H1 (cell line): ENCODE measurements at regions not wholly inside any gene's neighbourhood (a gene's known extent, or its start where the extent isn't known, plus 50 kb on each side); places are given as distances from the start of the nearest gene placed in this dataset.

Experiments
- CTCF ChIA-PET: fragments of 300-600 bp; sonication (Branson Sonifier 250); formaldehyde crosslinking; loops from one replicate; lab custom pipeline; 2021; ENCODE audit not compliant: partially characterized antibody; lab: Charles Lee
- POLR2A ChIA-PET: fragments of 300-600 bp; sonication (Branson Sonifier 250); formaldehyde crosslinking; loops from one replicate; lab custom pipeline; 2021; ENCODE audit warnings: inconsistent platforms; ENCODE audit not compliant: partially characterized antibody; lab: Charles Lee
- DNase-seq, 2 experiments: peaks; one replicate each; pipeline versions ENCODE4 v3.0.0 to v3.0.0-alpha.2; 2010 to 2022; ENCODE audit warnings: low spot score in 2 of 2, low read depth in 1 of 2, mixed read lengths in 1 of 2
- FAIRE-seq: peaks from 2 replicates; lab custom pipeline; 2011; peaks lifted over from hg19 to GRCh38; lab: Jason Lieb, UNC
- H2AFZ ChIP-seq: 2 replicates; pipeline ENCODE4 v1.8.1; 2012; ENCODE audit warnings: low read length, inconsistent platforms
- H2AK5ac ChIP-seq: 2 replicates; pipeline ENCODE4 v1.6.1; 2013; ENCODE audit warnings: low read depth, low read length
- H2BK120ac ChIP-seq: replicated peaks from 2 replicates; pipeline ENCODE3; 2013; ENCODE audit warnings: low read depth, low read length, inconsistent platforms
- H2BK12ac ChIP-seq: 2 replicates; pipeline ENCODE4 v1.6.1; 2013; ENCODE audit warnings: low read depth, low read length
- H2BK15ac ChIP-seq: 2 replicates; pipeline ENCODE4 v1.6.1; 2013; ENCODE audit warnings: low read length
- H2BK20ac ChIP-seq: 2 replicates; pipeline ENCODE4 v1.6.1; 2013; ENCODE audit warnings: low read length
- H2BK5ac ChIP-seq: 2 replicates; pipeline ENCODE4 v1.6.1; 2013; ENCODE audit warnings: low read depth, low read length
- H3K14ac ChIP-seq: 2 replicates; pipeline ENCODE4 v1.6.1; 2013; ENCODE audit warnings: inconsistent platforms; ENCODE audit not compliant: insufficient read length
- H3K18ac ChIP-seq: 2 replicates; pipeline ENCODE4 v1.6.1; 2013; ENCODE audit warnings: low read length; ENCODE audit errors: extremely low read depth
- H3K23ac ChIP-seq: 2 replicates; pipeline ENCODE4 v1.6.1; 2013; ENCODE audit warnings: inconsistent platforms; ENCODE audit not compliant: insufficient read length
- H3K23me2 ChIP-seq: 2 replicates; pipeline ENCODE4 v1.6.1; 2013; ENCODE audit warnings: low read depth, low read length
- H3K27ac ChIP-seq: 2 replicates; pipeline ENCODE4 v1.6.1; 2011; ENCODE audit warnings: low read depth, low read length, inconsistent platforms
- H3K27me3 ChIP-seq, 4 experiments: replicated peaks in 1 of 4; 1 replicate in 1 of 4; 2 replicates in 3 of 4; pipeline versions ENCODE4 v1.6.1 to v1.8.1; 2011 to 2013; ENCODE audit warnings: low read length in 3 of 4, mild to moderate bottlenecking in 3 of 4, inconsistent platforms in 2 of 4, mixed read lengths in 2 of 4, moderate library complexity in 1 of 4; ENCODE audit not compliant: control insufficient read depth in 3 of 4, insufficient read depth in 3 of 4; ENCODE audit errors: extremely low read depth in 1 of 4
- H3K36me3 ChIP-seq, 4 experiments: 2 replicates each; pipeline versions ENCODE4 v1.6.1 to v1.8.1; 2011 to 2013; ENCODE audit warnings: mild to moderate bottlenecking in 4 of 4, low read length in 3 of 4, moderate library complexity in 2 of 4, control low read depth in 1 of 4, inconsistent platforms in 1 of 4; ENCODE audit not compliant: insufficient read depth in 4 of 4, control insufficient read depth in 2 of 4
- H3K4ac ChIP-seq: replicated peaks from 2 replicates; pipeline ENCODE3; 2013; ENCODE audit warnings: low read length, low read depth, mixed read lengths, inconsistent platforms; ENCODE audit not compliant: insufficient read length
- H3K4me1 ChIP-seq, 4 experiments: replicated peaks in 1 of 4; 1 replicate in 1 of 4; 2 replicates in 3 of 4; pipeline versions ENCODE4 v1.6.1 to v1.8.1; 2011 to 2013; ENCODE audit warnings: low read length in 3 of 4, inconsistent platforms in 2 of 4, mixed read lengths in 1 of 4; ENCODE audit not compliant: insufficient read depth in 4 of 4, control insufficient read depth in 3 of 4
- H3K4me2 ChIP-seq, 2 experiments: 2 replicates each; pipeline versions ENCODE4 v1.6.1 to v1.8.1; 2011 to 2013; ENCODE audit warnings: low read depth in 2 of 2, low read length in 2 of 2, control low read depth in 1 of 2, inconsistent platforms in 1 of 2, mild to moderate bottlenecking in 1 of 2; ENCODE audit not compliant: insufficient read depth in 1 of 2
- H3K4me3 ChIP-seq, 4 experiments: fragments of 200-600, 300-600 bp in 1 of 4; sonication (generic), shearing (Covaris generic), sonication (Bioruptor Twin) in 1 of 4; 2 replicates each; pipeline versions ENCODE4 v1.5.1 to v1.8.1; 2011 to 2016; ENCODE audit warnings: low read length in 4 of 4, low read depth in 3 of 4, control low read depth in 2 of 4, inconsistent platforms in 2 of 4, mild to moderate bottlenecking in 2 of 4, mixed read lengths in 1 of 4, moderate library complexity in 1 of 4; ENCODE audit not compliant: insufficient read depth in 2 of 4; ENCODE audit errors: extremely low read depth in 1 of 4
- H3K56ac ChIP-seq: replicated peaks from 2 replicates; pipeline ENCODE3; 2013; ENCODE audit warnings: low read depth, mild to moderate bottlenecking, mixed read lengths, low read length, inconsistent platforms; ENCODE audit not compliant: insufficient read length
- H3K79me1 ChIP-seq: 2 replicates; pipeline ENCODE4 v1.6.1; 2013; ENCODE audit warnings: low read depth, low read length, control low read depth
- H3K79me2 ChIP-seq, 2 experiments: 2 replicates each; pipeline versions ENCODE4 v1.6.1 to v1.8.1; 2012 to 2013; ENCODE audit warnings: low read length in 2 of 2, mild to moderate bottlenecking in 2 of 2, inconsistent platforms in 1 of 2; ENCODE audit not compliant: insufficient read depth in 2 of 2, control insufficient read depth in 1 of 2
- H3K9ac ChIP-seq, 4 experiments: replicated peaks in 1 of 4; 1 replicate in 1 of 4; 2 replicates in 3 of 4; pipeline versions ENCODE4 v1.6.1 to v1.8.1; 2011 to 2013; ENCODE audit warnings: low read depth in 3 of 4, low read length in 3 of 4, control low read depth in 2 of 4, mild to moderate bottlenecking in 2 of 4, moderate library complexity in 2 of 4, inconsistent platforms in 1 of 4; ENCODE audit errors: extremely low read depth in 1 of 4
- H3K9me3 ChIP-seq, 2 experiments: 2 replicates each; pipeline versions ENCODE4 v1.6.1 to v1.8.1; 2012 to 2013; ENCODE audit warnings: mild to moderate bottlenecking in 2 of 2, moderate library complexity in 2 of 2, control low read depth in 1 of 2, inconsistent platforms in 1 of 2, low read depth in 1 of 2, low read length in 1 of 2, mixed read lengths in 1 of 2; ENCODE audit not compliant: insufficient read depth in 2 of 2
- H4K20me1 ChIP-seq, 2 experiments: replicated peaks in 1 of 2; 2 replicates each; pipeline versions ENCODE3 to v1.8.1; 2011 to 2013; ENCODE audit warnings: inconsistent platforms in 2 of 2, low read length in 2 of 2, mild to moderate bottlenecking in 1 of 2; ENCODE audit not compliant: insufficient read depth in 2 of 2, control insufficient read depth in 1 of 2
- H4K5ac ChIP-seq: 2 replicates; pipeline ENCODE4 v1.6.1; 2013; ENCODE audit warnings: low read length, low read depth, mixed read lengths, inconsistent platforms; ENCODE audit not compliant: insufficient read length
- H4K8ac ChIP-seq: 2 replicates; pipeline ENCODE4 v1.8.0; 2013; ENCODE audit warnings: mild to moderate bottlenecking, moderate library complexity, low read length, inconsistent platforms; ENCODE audit not compliant: insufficient read depth; ENCODE audit errors: extremely low read depth
- H4K91ac ChIP-seq: replicated peaks from 2 replicates; pipeline ENCODE3; 2013; ENCODE audit warnings: low read length, mixed read lengths, inconsistent platforms; ENCODE audit not compliant: insufficient read length
- BCL11A ChIP-seq, 2 experiments: IDR thresholded peaks; one replicate each; pipeline ENCODE4 v1.6.1; 2011; ENCODE audit warnings: low read depth in 2 of 2, low read length in 2 of 2, mild to moderate bottlenecking in 2 of 2
- CHD2 ChIP-seq: IDR thresholded peaks from 2 replicates; pipeline ENCODE4 v1.6.1; 2012; ENCODE audit warnings: low read length, improper control_type of control experiment
- CREB1 ChIP-seq: IDR thresholded peaks from 2 replicates; pipeline ENCODE4 v1.6.1; 2012; ENCODE audit warnings: inconsistent platforms
- EP300 ChIP-seq, 2 experiments: IDR thresholded peaks; 1 replicate in 1 of 2; 2 replicates in 1 of 2; pipeline ENCODE4 v1.6.1; 2011 to 2012; ENCODE audit warnings: low read depth in 2 of 2, low read length in 2 of 2, mild to moderate bottlenecking in 2 of 2, borderline replicate concordance in 1 of 2, inconsistent platforms in 1 of 2, moderate library complexity in 1 of 2
- JUN ChIP-seq: IDR thresholded peaks from 2 replicates; pipeline ENCODE4 v1.6.1; 2011; ENCODE audit warnings: low read depth, mild to moderate bottlenecking, improper control_type of control experiment, low read length
- NRF1 ChIP-seq: IDR thresholded peaks from 2 replicates; pipeline ENCODE4 v1.6.1; 2011; ENCODE audit warnings: mild to moderate bottlenecking, low read depth, low read length, improper control_type of control experiment
- POU5F1 ChIP-seq: IDR thresholded peaks from 2 replicates; pipeline ENCODE4 v1.6.1; 2011; ENCODE audit warnings: low read depth, mild to moderate bottlenecking, low read length, moderate library complexity
- RBBP5 ChIP-seq: IDR thresholded peaks from 2 replicates; pipeline ENCODE4 v1.7.1; 2012; ENCODE audit warnings: low read depth, mild to moderate bottlenecking, inconsistent platforms, low read length, moderate library complexity, borderline replicate concordance
- RFX5 ChIP-seq: IDR thresholded peaks from 2 replicates; pipeline ENCODE4 v1.6.1; 2011; ENCODE audit warnings: low read depth, low read length, improper control_type of control experiment, borderline replicate concordance
- RNF2 ChIP-seq: fragments of 200-900, 300-1000 bp; sonication (generic); IDR thresholded peaks from 2 replicates; pipeline ENCODE4 v1.7.1; 2016; ENCODE audit warnings: borderline replicate concordance, low read depth, mild to moderate bottlenecking, antibody characterized with exemption, low read length; ENCODE audit not compliant: poor library complexity, severe bottlenecking; ENCODE audit errors: missing control alignments
- SIRT6 ChIP-seq: IDR thresholded peaks from one replicate; pipeline ENCODE4 v1.7.1; 2012; ENCODE audit warnings: low read length, inconsistent platforms
- SIX5 ChIP-seq: IDR thresholded peaks from 2 replicates; pipeline ENCODE4 v1.6.1; 2011; ENCODE audit warnings: mild to moderate bottlenecking, low read depth, low read length
- USF2 ChIP-seq: IDR thresholded peaks from 2 replicates; pipeline ENCODE4 v1.6.1; 2011; ENCODE audit warnings: low read length, improper control_type of control experiment
- WGBS, 2 experiments: shearing (Covaris generic) in 1 of 2; methylation state at CpG; one replicate each; pipeline versions ENCODE4 v1.1.6 to v1.1.7; 2013 to 2015; ENCODE audit warnings: low lambda C conversion rate in 2 of 2, mixed read lengths in 2 of 2, inconsistent platforms in 1 of 2, low coverage in 1 of 2, missing lambda C conversion rate in 1 of 2; ENCODE audit not compliant: insufficient replicate concordance in 2 of 2, insufficient coverage in 1 of 2, insufficient read length in 1 of 2; ENCODE audit errors: extremely low coverage in 1 of 2, missing lambda C conversion rate in 1 of 2; 5-methylcytosine and 5-hydroxymethylcytosine counted together
- TF ChIP-seq, protein P1 (sequence below): IDR thresholded peaks from 2 replicates; pipeline ENCODE4 v1.6.1; 2011; ENCODE audit warnings: low read depth, mild to moderate bottlenecking, low read length; ENCODE audit not compliant: insufficient read depth

GRCh38 chr5:23001120-23001519, 148.0 kb upstream of the CDH12 start:
- Histone ChIP-seq H3K4me1 (no peaks in the 10 kb centered on the region), H2BK120ac (no peak overlapping the region), H3K9me3 (no peaks in the 10 kb centered on the region), H3K23ac (no peak overlapping the region), H3K4ac (no peak overlapping the region), H2AK5ac (no peak overlapping the region), H3K18ac (no peak overlapping the region), H4K20me1 (no peaks in the 10 kb centered on the region), H4K91ac (no peak overlapping the region), H3K14ac (no peak overlapping the region), H2BK20ac (no peak overlapping the region), H3K4me2 (no peak overlapping the region), H3K56ac (no peak overlapping the region), H3K9ac (no peak overlapping the region), H2AFZ (no peak overlapping the region), H3K36me3 (no peaks in the 10 kb centered on the region), H2BK15ac (no peak overlapping the region), H4K8ac (no peak overlapping the region), H3K79me2 (no peaks in the 10 kb centered on the region), H3K27ac (no peak overlapping the region), H2BK5ac (no peak overlapping the region), H2BK12ac (no peak overlapping the region), H4K5ac (no peak overlapping the region), H3K23me2 (no peaks in the 10 kb centered on the region), H3K27me3 (no peaks in the 10 kb centered on the region), H3K79me1 (no peaks in the 10 kb centered on the region), H3K4me3 (no peak overlapping the region)
- CTCF ChIA-PET, result no interaction called here
- POLR2A ChIA-PET, result no interaction called here
- FAIRE-seq (no peak), DNase-seq (no peak)
- WGBS, 2 experiments, result 93% methylated on average over 3 of the region's 3 CpGs; no CpG with 5 or more reads in 1 of the 2 experiments
- TF ChIP-seq NRF1, result no peak
- TF ChIP-seq CHD2, result no peak
- TF ChIP-seq JUN, result no peak
- TF ChIP-seq POU5F1, result no peak
- TF ChIP-seq CREB1, result no peak
- no peak for TF ChIP-seq EP300 (IDR thresholded peaks at IDR 0.05; ENCODE audit: borderline replicate concordance in 1 of 2, low read depth in 2 of 2, low read length in 2 of 2)
- no peak for TF ChIP-seq USF2
- TF ChIP-seq SIRT6, result no peak
- no peak for TF ChIP-seq BCL11A (IDR thresholded peaks at IDR 0.05; ENCODE audit: low read depth in 2 of 2, low read length in 2 of 2)
- no peak for TF ChIP-seq RNF2
- no peak for TF ChIP-seq RBBP5
- no peak for TF ChIP-seq RFX5
- TF ChIP-seq, protein P1, sequence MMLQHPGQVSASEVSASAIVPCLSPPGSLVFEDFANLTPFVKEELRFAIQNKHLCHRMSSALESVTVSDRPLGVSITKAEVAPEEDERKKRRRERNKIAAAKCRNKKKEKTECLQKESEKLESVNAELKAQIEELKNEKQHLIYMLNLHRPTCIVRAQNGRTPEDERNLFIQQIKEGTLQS, result no peak
- no peak for TF ChIP-seq SIX5
